ENCODE measurements at regions not wholly inside any gene's neighbourhood (a gene's known extent, or its start where the extent isn't known, plus 50 kb on each side); places are given as distances from the start of the nearest gene placed in this dataset.

GRCh38 chr11:16441461-16441860, 85.1 kb upstream of the SOX6 start:
- Histone ChIP-seq H3K36me3 (replicated peaks in 1 of 2; ENCODE audit: control insufficient read depth in 1 of 2, insufficient read depth in 2 of 2, low read length in 1 of 2) (no peaks in the 10 kb centered on the region), H3K27ac (ENCODE audit: low read depth in 2 of 2, low read length in 1 of 2) (no peak overlapping the region), H3F3A (replicated peaks; ENCODE audit: insufficient read depth) (no peaks in the 10 kb centered on the region), H2AFZ (ENCODE audit: low read depth) (no peak overlapping the region), H3K9me2 (no peaks in the 10 kb centered on the region), H3K27me3 (ENCODE audit: insufficient read depth) (no peaks in the 10 kb centered on the region), H3K79me2 (ENCODE audit: insufficient read depth) (no peaks in the 10 kb centered on the region), H3K4me3 (ENCODE audit: low read depth in 2 of 2, low read length in 1 of 2) (no peak overlapping the region), H3K9ac (no peak overlapping the region), H3K4me1 (ENCODE audit: control insufficient read depth in 1 of 2, insufficient read depth in 2 of 2, low read depth in 1 of 2, low read length in 1 of 2) (no peaks in the 10 kb centered on the region), H4K20me1 (ENCODE audit: insufficient read depth) (no peaks in the 10 kb centered on the region), H3K4me2 (no peak overlapping the region), H3K9me3 (no peaks in the 10 kb centered on the region)
- WGBS (ENCODE audit: low lambda C conversion rate) = 65% methylated on average over 3 of the region's 3 CpGs
- ChIA-PET POLR2A (no interaction called here), CTCF (no interaction called here)
- TF ChIP-seq EZH2phosphoT487 (IDR thresholded peaks at IDR 0.05; ENCODE audit: borderline replicate concordance, low read depth) (no peak), POLR2AphosphoS5 (IDR thresholded peaks at IDR 0.05; ENCODE audit: low read depth, low read length) (no peak), SIN3A (IDR thresholded peaks at IDR 0.05; ENCODE audit: borderline replicate concordance, low read depth, low read length) (no peak), YY1 (IDR thresholded peaks at IDR 0.05; ENCODE audit: low read depth) (no peak), NRF1 (IDR thresholded peaks at IDR 0.05; ENCODE audit: low read depth, low read length) (no peak), USF2 (IDR thresholded peaks at IDR 0.05; ENCODE audit: borderline replicate concordance, low read depth, low read length) (no peak), FOXM1 (IDR thresholded peaks at IDR 0.05; ENCODE audit: low read depth) (no peak), JUND (IDR thresholded peaks at IDR 0.05) (no peak), REST (IDR thresholded peaks at IDR 0.05; ENCODE audit: low read depth, low read length) (no peak), TCF12 (IDR thresholded peaks at IDR 0.05) (no peak), FOSL2 (IDR thresholded peaks at IDR 0.05; ENCODE audit: borderline replicate concordance, low read depth) (no peak), RCOR1 (IDR thresholded peaks at IDR 0.05; ENCODE audit: low read length) (no peak), TEAD4 (IDR thresholded peaks at IDR 0.05; ENCODE audit: borderline replicate concordance, insufficient read depth) (no peak), IRF3 (IDR thresholded peaks at IDR 0.05; ENCODE audit: low read depth, low read length) (no peak), NFIC (IDR thresholded peaks at IDR 0.05; ENCODE audit: borderline replicate concordance) (no peak)
- DNase-seq = no peak

Data from SK-N-SH (cell line).